GM12878 (cell line): ENCODE measurements at regions not wholly inside any gene's neighbourhood (a gene's known extent, or its start where the extent isn't known, plus 50 kb on each side); places are given as distances from the start of the nearest gene placed in this dataset.
"Not testable (repeated sequence)": the region's sequence is repeated elsewhere in the genome, so short reads cannot be mapped to it uniquely, and the experiment has no call there.

Experiments used
- CHD1 ChIP-seq: IDR thresholded peaks from 2 replicates; pipeline ENCODE4 v1.6.1; 2012; ENCODE audit warnings: low read depth, low read length, improper control_type of control experiment
- PAX5 ChIP-seq: IDR thresholded peaks from 2 replicates; pipeline ENCODE4 v1.6.1; 2011; ENCODE audit warnings: low read depth, low read length, borderline replicate concordance
- TF ChIP-seq, protein P1 (sequence below), 3 experiments: IDR thresholded peaks in 2 of 3; conservative IDR thresholded peaks in 1 of 3; 2 replicates each; pipeline ENCODE4 v1.5.1; 2011; ENCODE audit warnings: low read depth in 3 of 3, low read length in 3 of 3, mild to moderate bottlenecking in 3 of 3, control low read depth in 2 of 3, moderate library complexity in 2 of 3, inconsistent platforms in 1 of 3, mixed read lengths in 1 of 3; ENCODE audit not compliant: control insufficient read depth in 2 of 3, insufficient read depth in 1 of 3; ENCODE audit errors: extremely low read depth in 1 of 3

DNA sequence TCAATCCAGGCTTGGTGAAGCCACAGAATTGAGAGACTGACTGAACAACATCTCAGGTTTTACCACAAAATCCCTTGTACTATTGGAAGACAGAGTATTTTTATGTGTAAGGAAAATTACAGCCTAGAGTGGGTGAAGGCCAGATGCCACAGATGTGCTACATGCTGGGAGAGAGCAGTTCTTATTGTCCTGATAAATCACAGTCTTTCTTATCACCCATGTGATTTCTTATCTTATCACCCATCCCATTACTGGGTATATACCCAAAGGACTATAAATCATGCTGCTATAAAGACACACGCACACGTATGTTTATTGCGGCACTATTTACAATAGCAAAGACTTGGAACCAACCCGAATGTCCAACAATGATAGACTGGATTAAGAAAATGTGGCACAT, 1008.0 kb upstream of the DDX18 start:
- TF ChIP-seq, protein P1, sequence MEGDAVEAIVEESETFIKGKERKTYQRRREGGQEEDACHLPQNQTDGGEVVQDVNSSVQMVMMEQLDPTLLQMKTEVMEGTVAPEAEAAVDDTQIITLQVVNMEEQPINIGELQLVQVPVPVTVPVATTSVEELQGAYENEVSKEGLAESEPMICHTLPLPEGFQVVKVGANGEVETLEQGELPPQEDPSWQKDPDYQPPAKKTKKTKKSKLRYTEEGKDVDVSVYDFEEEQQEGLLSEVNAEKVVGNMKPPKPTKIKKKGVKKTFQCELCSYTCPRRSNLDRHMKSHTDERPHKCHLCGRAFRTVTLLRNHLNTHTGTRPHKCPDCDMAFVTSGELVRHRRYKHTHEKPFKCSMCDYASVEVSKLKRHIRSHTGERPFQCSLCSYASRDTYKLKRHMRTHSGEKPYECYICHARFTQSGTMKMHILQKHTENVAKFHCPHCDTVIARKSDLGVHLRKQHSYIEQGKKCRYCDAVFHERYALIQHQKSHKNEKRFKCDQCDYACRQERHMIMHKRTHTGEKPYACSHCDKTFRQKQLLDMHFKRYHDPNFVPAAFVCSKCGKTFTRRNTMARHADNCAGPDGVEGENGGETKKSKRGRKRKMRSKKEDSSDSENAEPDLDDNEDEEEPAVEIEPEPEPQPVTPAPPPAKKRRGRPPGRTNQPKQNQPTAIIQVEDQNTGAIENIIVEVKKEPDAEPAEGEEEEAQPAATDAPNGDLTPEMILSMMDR (IDR thresholded peaks at IDR 0.05 in 2 of 3, conservative IDR thresholded peaks at IDR 0.05 in 1 of 3; ENCODE audit: control insufficient read depth in 2 of 3, extremely low read depth in 1 of 3, insufficient read depth in 1 of 3, low read depth in 3 of 3, low read length in 3 of 3): not testable (repeated sequence)
- TF ChIP-seq CHD1, PAX5: not testable (repeated sequence)
